Nephron (organoid): ENCODE measurements at regions not wholly inside any gene's neighbourhood (a gene's known extent, or its start where the extent isn't known, plus 50 kb on each side); places are given as distances from the start of the nearest gene placed in this dataset.

Experiments
- H3K27ac Mint-ChIP-seq, 3 experiments: 2 replicates each; pipeline ENCODE4 v1.8.0; 2020; ENCODE audit warnings: mixed read lengths in 3 of 3, mild to moderate bottlenecking in 2 of 3, moderate library complexity in 1 of 3
- H3K27me3 Mint-ChIP-seq: 2 replicates; pipeline ENCODE4 v1.8.0; 2021; ENCODE audit warnings: low read depth, mild to moderate bottlenecking, moderate library complexity, mixed read lengths
- H3K36me3 Mint-ChIP-seq: 2 replicates; pipeline ENCODE4 v1.8.0; 2020; ENCODE audit warnings: low read depth, mixed read lengths
- H3K4me1 Mint-ChIP-seq: 2 replicates; pipeline ENCODE4 v1.8.0; 2020; ENCODE audit warnings: mixed read lengths
- H3K4me3 Mint-ChIP-seq, 3 experiments: 2 replicates each; pipeline ENCODE4 v1.8.0; 2020; ENCODE audit warnings: mild to moderate bottlenecking in 3 of 3, mixed read lengths in 3 of 3, moderate library complexity in 2 of 3
- H3K9me3 Mint-ChIP-seq: 2 replicates; pipeline ENCODE4 v1.8.0; 2020; ENCODE audit warnings: mixed read lengths
- CTCF ChIP-seq, 3 experiments: fragments of 200-600 bp; sonication (generic); IDR thresholded peaks; one replicate each; pipeline ENCODE4 v1.5.0; 2021; ENCODE audit warnings: antibody characterized with exemption in 3 of 3; ENCODE audit not compliant: unreplicated experiment in 3 of 3

DNA sequence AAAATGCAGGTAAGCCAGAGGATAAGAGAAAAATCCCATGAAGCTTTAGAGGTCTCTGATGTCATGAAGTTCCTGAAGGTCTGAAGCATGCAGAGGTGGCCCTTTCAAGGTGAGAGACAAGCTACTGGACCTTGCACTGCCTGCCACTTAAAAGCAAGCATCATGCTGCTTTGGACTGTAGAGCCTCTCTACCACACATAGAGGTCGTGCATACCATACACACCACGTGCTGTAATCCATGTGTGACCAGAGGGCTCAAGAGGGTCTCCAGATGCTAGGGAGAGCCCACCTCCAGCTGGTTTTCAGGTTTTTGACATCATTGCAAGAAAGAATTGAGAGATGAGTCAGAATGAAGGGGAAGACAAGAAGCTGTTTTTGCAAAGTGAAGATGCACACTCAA is 436.4 kb downstream of the TCERG1L start:
- H3K36me3 Mint-ChIP-seq: no peaks in the 10 kb centered on the region
- TF ChIP-seq CTCF (IDR thresholded peaks at IDR 0.05; ENCODE audit: unreplicated experiment in 3 of 3): no peak
- peaks cover 4% of the 10 kb centered on the region for H3K4me1 Mint-ChIP-seq
- H3K9me3 Mint-ChIP-seq: peaks cover 5% of the 10 kb centered on the region
- H3K27ac Mint-ChIP-seq: no peak overlapping the region
- H3K27me3 Mint-ChIP-seq: peaks cover 39% of the 10 kb centered on the region
- H3K4me3 Mint-ChIP-seq: no peak overlapping the region

DNA sequence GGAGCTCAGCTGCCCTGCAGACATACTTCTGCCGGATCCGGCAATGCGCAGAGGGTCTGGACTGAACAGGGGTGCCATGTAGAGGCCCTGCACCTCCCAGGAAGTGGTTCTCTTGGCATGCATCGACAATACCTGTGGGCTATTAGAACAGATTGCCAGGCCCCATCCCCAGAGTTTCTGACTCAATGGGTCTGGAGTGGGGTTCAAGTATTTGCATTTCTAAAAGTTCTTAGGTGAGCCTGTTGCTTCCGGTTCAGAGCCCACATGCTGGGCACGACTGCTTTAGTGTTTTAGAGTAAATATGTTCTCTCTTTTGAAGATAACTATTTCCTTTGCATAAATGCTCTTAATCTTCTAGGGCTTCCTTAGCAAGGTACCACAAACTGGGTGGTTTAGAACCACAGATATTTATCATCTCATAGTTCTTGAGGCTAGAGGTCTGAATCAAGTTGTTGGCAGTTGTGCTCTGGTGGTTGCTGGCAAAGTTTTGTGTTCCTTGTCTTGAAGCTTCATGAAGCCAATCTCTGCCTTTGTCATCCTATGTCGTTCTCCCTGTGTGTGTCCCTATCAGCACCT is 435.5 kb downstream of the TCERG1L start:
- no peak for TF ChIP-seq CTCF (IDR thresholded peaks at IDR 0.05; ENCODE audit: unreplicated experiment in 3 of 3)
- Mint-ChIP-seq H3K4me1 (peaks cover 4% of the 10 kb centered on the region), H3K4me3 (no peak overlapping the region), H3K27me3 (peaks cover 36% of the 10 kb centered on the region), H3K27ac (no peak overlapping the region), H3K36me3 (no peaks in the 10 kb centered on the region), H3K9me3 (peaks cover 5% of the 10 kb centered on the region)

DNA sequence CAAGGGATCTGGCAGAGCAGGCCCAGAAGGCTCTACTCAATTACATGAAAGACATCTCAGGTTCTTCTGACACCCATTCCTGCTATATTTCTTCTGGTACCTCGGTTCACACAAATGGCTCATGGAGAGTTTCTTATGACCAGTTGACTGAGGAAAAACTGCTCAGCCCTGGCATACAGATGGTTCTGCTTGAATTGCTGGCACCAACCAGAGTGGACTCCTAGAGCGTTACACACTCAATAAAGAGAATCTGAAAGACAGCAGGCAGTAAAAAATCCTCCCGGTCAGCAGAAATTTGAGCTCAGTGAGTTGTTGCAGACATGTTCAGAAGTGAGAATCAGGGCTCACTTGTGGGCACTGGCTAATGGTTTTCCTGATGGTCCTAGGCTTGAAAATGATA is 434.4 kb downstream of the TCERG1L start:
- peaks cover 3% of the 10 kb centered on the region for H3K9me3 Mint-ChIP-seq

GRCh38 chr10:130878131-130878530 is 433.4 kb downstream of the TCERG1L start:
- peaks cover 4% of the 10 kb centered on the region for H3K4me1 Mint-ChIP-seq
- H3K27ac Mint-ChIP-seq: no peak overlapping the region
- H3K36me3 Mint-ChIP-seq: no peaks in the 10 kb centered on the region
- no peak for TF ChIP-seq CTCF (IDR thresholded peaks at IDR 0.05; ENCODE audit: unreplicated experiment in 3 of 3)
- peaks cover 38% of the 10 kb centered on the region for H3K27me3 Mint-ChIP-seq
- H3K9me3 Mint-ChIP-seq: peaks cover 3% of the 10 kb centered on the region
- no peak overlapping the region for H3K4me3 Mint-ChIP-seq

More for the DNA sequence above, 434.4 kb downstream of the TCERG1L start:
- Mint-ChIP-seq H3K36me3 (no peaks in the 10 kb centered on the region), H3K4me3 (no peak overlapping the region), H3K4me1 (peaks cover 4% of the 10 kb centered on the region), H3K27ac (no peak overlapping the region), H3K27me3 (peaks cover 33% of the 10 kb centered on the region)
- TF ChIP-seq CTCF (IDR thresholded peaks at IDR 0.05; ENCODE audit: unreplicated experiment in 3 of 3): no peak

DNA sequence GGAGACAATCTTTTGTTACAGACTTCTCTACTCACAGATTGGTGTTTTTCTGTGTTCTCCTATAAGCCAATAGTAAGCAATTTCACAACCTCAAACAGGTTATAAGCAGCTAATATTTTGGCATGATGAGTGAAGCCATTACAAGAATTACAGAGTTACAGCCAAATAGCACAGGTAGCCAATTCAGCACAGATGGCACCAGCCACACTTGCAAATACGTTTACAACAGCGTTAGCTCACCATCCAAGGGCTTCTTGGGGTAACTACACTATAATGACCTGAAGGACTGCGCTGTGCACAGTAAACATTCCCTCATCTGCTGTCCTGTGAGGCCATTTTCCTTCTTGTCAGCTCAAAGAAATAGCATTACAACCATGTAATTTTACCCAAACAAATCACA is 428.6 kb downstream of the TCERG1L start:
- Mint-ChIP-seq H3K4me1 (no peaks in the 10 kb centered on the region), H3K27ac (no peak overlapping the region), H3K36me3 (no peaks in the 10 kb centered on the region), H3K27me3 (peaks cover 35% of the 10 kb centered on the region), H3K9me3 (no peaks in the 10 kb centered on the region), H3K4me3 (no peak overlapping the region)
- no peak for TF ChIP-seq CTCF (IDR thresholded peaks at IDR 0.05; ENCODE audit: unreplicated experiment in 3 of 3)

- Mint-ChIP-seq H3K36me3 (no peaks in the 10 kb centered on the region), H3K27ac (no peak overlapping the region), H3K4me3 (no peak overlapping the region), H3K27me3 (peaks cover 30% of the 10 kb centered on the region), H3K4me1 (no peaks in the 10 kb centered on the region), H3K9me3 (no peaks in the 10 kb centered on the region)
- TF ChIP-seq CTCF (IDR thresholded peaks at IDR 0.05; ENCODE audit: unreplicated experiment in 3 of 3): no peak
Observed at GRCh38 chr10:130884456-130884855, 427.1 kb downstream of the TCERG1L start.
